ENCODE measurements at regions not wholly inside any gene's neighbourhood (a gene's known extent, or its start where the extent isn't known, plus 50 kb on each side); places are given as distances from the start of the nearest gene placed in this dataset.

GRCh38 chr12:18828483-18828882, 90.6 kb downstream of the CAPZA3 start:
- ChIA-PET CTCF (interaction anchor here (1.3 kb wide), 1 partner anchor 19 kb away, joined by 3 read pairs; no protein-coding TSS in a partner anchor), POLR2A (ENCODE audit: unreplicated experiment) (no interaction called here)
- no peak overlapping the region for H4K8ac ChIP-seq (ENCODE audit: low read depth in 2 of 2, low read length in 2 of 2)
- dilution Hi-C loops (cut with HindIII; ENCODE audit: low sequenced_read_pairs, unreplicated experiment) (no loop called here), intact Hi-C loops (cut with micrococcal nuclease) (no loop called here), in situ Hi-C loops (cut with MboI; ENCODE audit: low sequenced_read_pairs) (no loop called here)
- no peak overlapping the region for H2AK9ac ChIP-seq (replicated peaks; ENCODE audit: low read depth, low read length, poor library complexity)
- H3K9me3 ChIP-seq (ENCODE audit: control insufficient read depth, insufficient read depth, low read length): no peaks in the 10 kb centered on the region
- no peak overlapping the region for H2BK20ac ChIP-seq (ENCODE audit: low read depth, low read length)
- no peaks in the 10 kb centered on the region for H3K36me3 ChIP-seq (ENCODE audit: control insufficient read depth, insufficient read depth, low read length)
- H3K14ac ChIP-seq (replicated peaks; ENCODE audit: low read depth, low read length): no peak overlapping the region
- no peak overlapping the region for H3K4me2 ChIP-seq (ENCODE audit: low read depth, low read length)
- no peak overlapping the region for H2BK5ac ChIP-seq (ENCODE audit: low read depth, low read length, poor library complexity, severe bottlenecking)
- no peak overlapping the region for H2BK15ac ChIP-seq (ENCODE audit: low read depth, low read length)
- TF ChIP-seq NFE2L2 (IDR thresholded peaks at IDR 0.05; ENCODE audit: low read depth, low read length) (no peak), CTCF (conservative IDR thresholded peaks at IDR 0.05; ENCODE audit: low read depth, low read length) (no peak), BHLHE40 (IDR thresholded peaks at IDR 0.05; ENCODE audit: low read depth, low read length) (no peak), MAZ (IDR thresholded peaks at IDR 0.05; ENCODE audit: borderline replicate concordance, low read depth, low read length) (no peak), USF2 (IDR thresholded peaks at IDR 0.05; ENCODE audit: low read depth, low read length) (no peak), RAD21 (IDR thresholded peaks at IDR 0.05; ENCODE audit: low read length) (no peak), MXI1 (IDR thresholded peaks at IDR 0.05; ENCODE audit: borderline replicate concordance, low read depth, low read length) (no peak), FOS (IDR thresholded peaks at IDR 0.05; ENCODE audit: low read depth, low read length) (no peak), SMC3 (IDR thresholded peaks at IDR 0.05; ENCODE audit: low read depth, low read length) (no peak)
- no peaks in the 10 kb centered on the region for H3K4me1 ChIP-seq (ENCODE audit: control insufficient read depth, insufficient read depth, low read length)
- no peak overlapping the region for H2AK5ac ChIP-seq (ENCODE audit: low read depth, low read length)
- no peak overlapping the region for H3K9ac ChIP-seq (ENCODE audit: low read depth, low read length)
- H3K4ac ChIP-seq (ENCODE audit: low read depth, low read length): no peak overlapping the region
- no peak overlapping the region for H3K23ac ChIP-seq (ENCODE audit: low read depth, low read length)
- ATAC-seq (ENCODE audit: low read depth) (no peak), DNase-seq (no peak)
- no peak overlapping the region for H2BK120ac ChIP-seq (ENCODE audit: low read depth, low read length)
- no peaks in the 10 kb centered on the region for H4K20me1 ChIP-seq (ENCODE audit: insufficient read depth, low read length)
- H4K5ac ChIP-seq (ENCODE audit: low read depth, low read length): no peak overlapping the region
- H2AFZ ChIP-seq (replicated peaks; ENCODE audit: low read length, poor library complexity): no peak overlapping the region
- no peaks in the 10 kb centered on the region for H3K27me3 ChIP-seq (ENCODE audit: control insufficient read depth, insufficient read depth, low read length)
- no peak overlapping the region for H3K27ac ChIP-seq (ENCODE audit: insufficient read depth, low read length)
- H3K79me1 ChIP-seq (ENCODE audit: low read depth in 1 of 2, low read length in 2 of 2): no peaks in the 10 kb centered on the region
- H3K4me3 ChIP-seq (ENCODE audit: insufficient read depth, low read depth, low read length): no peak overlapping the region
- BruUV-seq (replicated peaks): no TSS peak
- H4K91ac ChIP-seq (ENCODE audit: insufficient read depth, low read depth, low read length): no peak overlapping the region
- H3K56ac ChIP-seq (ENCODE audit: extremely low read depth, insufficient read depth, low read length): no peak overlapping the region; the same call in 1 of the 2 replicates
- no peaks in the 10 kb centered on the region for H3K9me1 ChIP-seq (ENCODE audit: insufficient read depth, low read length)
- H3K18ac ChIP-seq (ENCODE audit: low read depth, low read length): no peak overlapping the region

Measured in IMR-90 (cell line).